ENCODE measurements at regions not wholly inside any gene's neighbourhood (a gene's known extent, or its start where the extent isn't known, plus 50 kb on each side); places are given as distances from the start of the nearest gene placed in this dataset.

DNA sequence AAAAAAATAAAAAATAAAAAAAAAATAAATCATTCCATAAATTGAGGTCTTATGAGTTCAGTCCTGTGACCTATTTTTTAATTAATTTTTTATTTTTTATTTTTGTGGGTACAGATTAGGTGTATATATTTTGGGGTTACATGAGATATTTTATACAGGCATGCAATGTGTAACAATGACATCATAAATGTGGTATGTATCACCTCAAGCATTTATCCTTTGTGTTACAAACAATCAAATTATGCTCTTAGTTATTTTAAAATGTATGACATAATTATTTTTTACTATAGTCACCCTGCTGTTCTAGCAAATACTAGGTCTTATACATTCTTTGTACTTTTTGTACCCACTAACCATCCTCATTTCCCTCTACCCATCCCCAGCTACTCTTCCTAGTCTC is 537.9 kb downstream of the HINT1 start:
- TF ChIP-seq JUNB (IDR thresholded peaks at IDR 0.05; ENCODE audit: unreplicated experiment): no peak
- TF ChIP-seq CTCF (conservative IDR thresholded peaks at IDR 0.05; ENCODE audit: low read depth in 2 of 2): no peak
- no peak for TF ChIP-seq CREB1 (CRISPR knock-in tag; IDR thresholded peaks at IDR 0.05; ENCODE audit: low read depth)
- no peak for TF ChIP-seq ZNF331 (CRISPR knock-in tag; IDR thresholded peaks at IDR 0.05; ENCODE audit: low read depth)
- no peak for TF ChIP-seq POLR2AphosphoS5 (IDR thresholded peaks at IDR 0.05; ENCODE audit: low read depth)
- no peak for TF ChIP-seq EZH2 (IDR thresholded peaks at IDR 0.05; ENCODE audit: low read depth, unreplicated experiment)
- no peak for TF ChIP-seq REST (IDR thresholded peaks at IDR 0.05; ENCODE audit: unreplicated experiment)
- TF ChIP-seq EZH2phosphoT487 (IDR thresholded peaks at IDR 0.05; ENCODE audit: unreplicated experiment): no peak
- TF ChIP-seq ETS1 (IDR thresholded peaks at IDR 0.05): no peak
- no peak for TF ChIP-seq ZNF462 (CRISPR knock-in tag; IDR thresholded peaks at IDR 0.05)
- TF ChIP-seq STAT1 (IDR thresholded peaks at IDR 0.05; ENCODE audit: unreplicated experiment): no peak
- no peak for TF ChIP-seq ZNF114 (CRISPR knock-in tag; IDR thresholded peaks at IDR 0.05)

All from GM23338 (cell line).